CD4-positive, alpha-beta T cell (primary cell): ENCODE measurements at regions not wholly inside any gene's neighbourhood (a gene's known extent, or its start where the extent isn't known, plus 50 kb on each side); places are given as distances from the start of the nearest gene placed in this dataset.

Experiments used
- ATAC-seq: fragments of 200-7000 bp; cut with Tn5 transposase; one replicate; pipeline ENCODE4 v1.10.0; 2022; ENCODE audit warnings: mild to moderate bottlenecking; ENCODE audit not compliant: poor library complexity
- CTCF ChIA-PET: fragments of 350-600 bp; sonication (Branson Sonifier 250); formaldehyde crosslinking; loops from one replicate; lab custom pipeline; 2021; ENCODE audit warnings: antibody characterized with exemption, inconsistent platforms; lab: Charles Lee
- POLR2A ChIA-PET: fragments of 350-600 bp; sonication (Branson Sonifier 250); formaldehyde crosslinking; loops from one replicate; lab custom pipeline; 2021; ENCODE audit warnings: antibody characterized with exemption, inconsistent platforms; lab: Charles Lee
- DNase-seq, 14 experiments: peaks; one replicate each; pipeline ENCODE4 v3.0.0-alpha.2; 2013 to 2020; ENCODE audit warnings: mixed read lengths in 2 of 14
- H3K27ac ChIP-seq, 2 donors: one replicate each; pipeline versions ENCODE4 v1.5.1 to v1.7.0; 2013; ENCODE audit warnings: low read length in 2 of 2, low read depth in 1 of 2, mild to moderate bottlenecking in 1 of 2
- H3K27me3 ChIP-seq, 2 experiments: 1 replicate in 1 of 2; 2 replicates in 1 of 2; pipeline versions ENCODE4 v1.6.1 to v1.7.0; 2013; ENCODE audit warnings: low read length in 2 of 2, control low read depth in 1 of 2, mild to moderate bottlenecking in 1 of 2, moderate library complexity in 1 of 2; ENCODE audit not compliant: insufficient read depth in 2 of 2, control insufficient read depth in 1 of 2
- H3K36me3 ChIP-seq: one replicate; pipeline ENCODE4 v1.6.1; 2013; ENCODE audit warnings: low read length, control low read depth; ENCODE audit not compliant: insufficient read depth
- H3K4me1 ChIP-seq: one replicate; pipeline ENCODE4 v1.6.1; 2013; ENCODE audit warnings: low read length, control low read depth; ENCODE audit not compliant: insufficient read depth
- H3K4me3 ChIP-seq: one replicate; pipeline ENCODE4 v1.5.1; 2013; ENCODE audit warnings: mild to moderate bottlenecking, low read length, moderate library complexity
- H3K9me3 ChIP-seq, 2 experiments: 1 replicate in 1 of 2; 2 replicates in 1 of 2; pipeline versions ENCODE4 v1.6.1 to v1.7.0; 2013; ENCODE audit warnings: low read length in 2 of 2, mild to moderate bottlenecking in 2 of 2, control low read depth in 1 of 2, moderate library complexity in 1 of 2; ENCODE audit not compliant: control insufficient read depth in 1 of 2, insufficient read depth in 1 of 2
- H3K27ac Mint-ChIP-seq: one replicate; pipeline ENCODE4 v1.8.0; 2020; ENCODE audit warnings: mixed read lengths
- H3K27me3 Mint-ChIP-seq: one replicate; pipeline ENCODE4 v1.8.0; 2021; ENCODE audit warnings: mixed read lengths
- H3K36me3 Mint-ChIP-seq: one replicate; pipeline ENCODE4 v1.8.0; 2021; ENCODE audit warnings: low read depth, mixed read lengths
- H3K4me1 Mint-ChIP-seq: one replicate; pipeline ENCODE4 v1.8.0; 2021; ENCODE audit warnings: low read depth, mixed read lengths
- H3K4me3 Mint-ChIP-seq: one replicate; pipeline ENCODE4 v1.8.0; 2020; ENCODE audit warnings: mild to moderate bottlenecking, mixed read lengths
- H3K9me3 Mint-ChIP-seq: one replicate; pipeline ENCODE4 v1.8.0; 2020; ENCODE audit warnings: mixed read lengths
- CTCF ChIP-seq: fragments of 200-600 bp; IDR thresholded peaks from one replicate; pipeline ENCODE4 v1.8.0; 2022; ENCODE audit warnings: antibody characterized with exemption, mild to moderate bottlenecking
- intact Hi-C, 2 experiments: fragments of 100-400 bp; cut with DNase I in 1 of 2; cut with micrococcal nuclease in 1 of 2; formaldehyde crosslinking; loops; one replicate each; pipeline versions ENCODE4 v1.15.1 to v1.9.0; 2023 to 2025; cut with DNase I, micrococcal nuclease

GRCh38 chr14:97757491-97757890 is 960.3 kb downstream of the VRK1 start:
- H3K27me3 ChIP-seq = no peaks in the 10 kb centered on the region
- CTCF ChIA-PET = interaction anchor here (0.6 kb wide), 1 partner anchor 290 kb away, joined by 3 read pairs; no protein-coding TSS in a partner anchor
- TF ChIP-seq CTCF = no peak
- H3K4me3 Mint-ChIP-seq = no peak overlapping the region
- no peaks in the 10 kb centered on the region for H3K9me3 ChIP-seq
- no peaks in the 10 kb centered on the region for H3K27me3 Mint-ChIP-seq
- no peak for DNase-seq
- H3K4me3 ChIP-seq = no peak overlapping the region
- intact Hi-C loops = no loop called here
- no peaks in the 10 kb centered on the region for H3K36me3 Mint-ChIP-seq
- POLR2A ChIA-PET = no interaction called here
- H3K4me1 ChIP-seq = peaks cover 3% of the 10 kb centered on the region
- H3K27ac ChIP-seq = no peak overlapping the region
- H3K4me1 Mint-ChIP-seq = peaks cover 11% of the 10 kb centered on the region
- no peak overlapping the region for H3K27ac Mint-ChIP-seq
- ATAC-seq = no peak
- H3K36me3 ChIP-seq = no peaks in the 10 kb centered on the region
- no peaks in the 10 kb centered on the region for H3K9me3 Mint-ChIP-seq

- DNase-seq = no peak
- H3K36me3 ChIP-seq = no peaks in the 10 kb centered on the region
- H3K4me3 ChIP-seq = no peak overlapping the region
- H3K36me3 Mint-ChIP-seq = no peaks in the 10 kb centered on the region
- intact Hi-C loops = no loop called here
- peaks cover 30% of the 10 kb centered on the region for H3K4me1 Mint-ChIP-seq
- ATAC-seq = no peak
- H3K9me3 ChIP-seq = no peaks in the 10 kb centered on the region
- CTCF ChIA-PET = interaction anchor here (0.7 kb wide), 1 partner anchor 171 kb away, joined by 3 read pairs; no protein-coding TSS in a partner anchor
- H3K27me3 Mint-ChIP-seq = no peaks in the 10 kb centered on the region
- H3K27ac ChIP-seq = no peak overlapping the region
- peaks cover 4% of the 10 kb centered on the region for H3K4me1 ChIP-seq
- H3K4me3 Mint-ChIP-seq = no peak overlapping the region
- H3K27ac Mint-ChIP-seq = no peak overlapping the region
- no peaks in the 10 kb centered on the region for H3K9me3 Mint-ChIP-seq
- POLR2A ChIA-PET = no interaction called here
- H3K27me3 ChIP-seq = no peaks in the 10 kb centered on the region
- TF ChIP-seq CTCF = no peak
Measured at GRCh38 chr14:97760050-97760449, 962.9 kb downstream of the VRK1 start.

- peaks cover 30% of the 10 kb centered on the region for H3K4me1 Mint-ChIP-seq
- Histone ChIP-seq H3K27ac (no peak overlapping the region), H3K9me3 (no peaks in the 10 kb centered on the region), H3K27me3 (no peaks in the 10 kb centered on the region), H3K4me3 (no peak overlapping the region), H3K4me1 (peaks cover 4% of the 10 kb centered on the region), H3K36me3 (no peaks in the 10 kb centered on the region)
- H3K9me3 Mint-ChIP-seq = no peaks in the 10 kb centered on the region
- H3K27ac Mint-ChIP-seq = peak overlapping the region; percentile 46
- no peaks in the 10 kb centered on the region for H3K36me3 Mint-ChIP-seq
- intact Hi-C loops = no loop called here
- POLR2A ChIA-PET = no interaction called here
- no peak for DNase-seq
- no peak for TF ChIP-seq CTCF
- CTCF ChIA-PET = no interaction called here
- H3K27me3 Mint-ChIP-seq = no peaks in the 10 kb centered on the region
- peak overlapping the region; percentile 39 for H3K4me3 Mint-ChIP-seq
- no peak for ATAC-seq
Measured at GRCh38 chr14:97762386-97762785, 965.2 kb downstream of the VRK1 start.
